Activated CD4-positive, alpha-beta memory T cell treated with anti-CD3 and anti-CD28 coated beads for 36 hours (primary cell): ENCODE measurements at regions not wholly inside any gene's neighbourhood (a gene's known extent, or its start where the extent isn't known, plus 50 kb on each side); places are given as distances from the start of the nearest gene placed in this dataset.

Experiments used
- CTCF ChIA-PET: fragments of 350-600 bp; sonication (Branson Sonifier 250); formaldehyde crosslinking; loops from one replicate; lab custom pipeline; 2021; ENCODE audit warnings: antibody characterized with exemption, inconsistent platforms; lab: Charles Lee
- POLR2A ChIA-PET: fragments of 350-600 bp; sonication (Branson Sonifier 250); formaldehyde crosslinking; loops from one replicate; lab custom pipeline; 2021; ENCODE audit warnings: antibody characterized with exemption; lab: Charles Lee
- DNase-seq: peaks from one replicate; pipeline ENCODE4 v3.0.0-alpha.2; 2020
- H3K27ac Mint-ChIP-seq: one replicate; pipeline ENCODE4 v1.8.0; 2021; ENCODE audit warnings: mixed read lengths
- H3K27me3 Mint-ChIP-seq: one replicate; pipeline ENCODE4 v1.8.0; 2021; ENCODE audit warnings: mixed read lengths
- H3K36me3 Mint-ChIP-seq: one replicate; pipeline ENCODE4 v1.8.0; 2021; ENCODE audit warnings: mixed read lengths
- H3K4me1 Mint-ChIP-seq: one replicate; pipeline ENCODE4 v1.8.0; 2021; ENCODE audit warnings: low read depth, mixed read lengths
- H3K4me3 Mint-ChIP-seq: one replicate; pipeline ENCODE4 v1.8.0; 2021; ENCODE audit warnings: mild to moderate bottlenecking, mixed read lengths
- H3K9me3 Mint-ChIP-seq: one replicate; pipeline ENCODE4 v1.8.0; 2021; ENCODE audit warnings: mixed read lengths
- intact Hi-C: fragments of 100-400 bp; cut with micrococcal nuclease; formaldehyde crosslinking; loops from one replicate; pipeline ENCODE4 v1.15.1; 2023

GRCh38 chr1:229749992-229750391 lies 123.9 kb downstream of the URB2 start:
- H3K9me3 Mint-ChIP-seq = no peaks in the 10 kb centered on the region
- H3K27me3 Mint-ChIP-seq = peaks cover 17% of the 10 kb centered on the region
- no peak for DNase-seq
- H3K4me1 Mint-ChIP-seq = peaks cover 8% of the 10 kb centered on the region
- H3K36me3 Mint-ChIP-seq = no peaks in the 10 kb centered on the region
- no peak overlapping the region for H3K27ac Mint-ChIP-seq
- POLR2A ChIA-PET = no interaction called here
- CTCF ChIA-PET = no interaction called here
- intact Hi-C loops = no loop called here
- H3K4me3 Mint-ChIP-seq = no peak overlapping the region

GRCh38 chr1:229751610-229752009 lies 125.6 kb downstream of the URB2 start:
- no peak for DNase-seq
- CTCF ChIA-PET = no interaction called here

GRCh38 chr1:229752679-229753078 lies 126.6 kb downstream of the URB2 start:
- intact Hi-C loops = no loop called here
- Mint-ChIP-seq H3K36me3 (peaks cover 2% of the 10 kb centered on the region), H3K27ac (no peak overlapping the region), H3K4me3 (no peak overlapping the region), H3K9me3 (peaks cover 10% of the 10 kb centered on the region), H3K4me1 (peaks cover 8% of the 10 kb centered on the region), H3K27me3 (peaks cover 9% of the 10 kb centered on the region)
- DNase-seq = no peak
- CTCF ChIA-PET = no interaction called here
- POLR2A ChIA-PET = no interaction called here

More at GRCh38 chr1:229751610-229752009, 125.6 kb downstream of the URB2 start:
- peaks cover 8% of the 10 kb centered on the region for H3K4me1 Mint-ChIP-seq
- peaks cover 11% of the 10 kb centered on the region for H3K27me3 Mint-ChIP-seq
- H3K9me3 Mint-ChIP-seq = peaks cover 3% of the 10 kb centered on the region
- POLR2A ChIA-PET = no interaction called here
- no peak overlapping the region for H3K4me3 Mint-ChIP-seq
- intact Hi-C loops = no loop called here
- H3K27ac Mint-ChIP-seq = no peak overlapping the region
- H3K36me3 Mint-ChIP-seq = no peaks in the 10 kb centered on the region

DNA sequence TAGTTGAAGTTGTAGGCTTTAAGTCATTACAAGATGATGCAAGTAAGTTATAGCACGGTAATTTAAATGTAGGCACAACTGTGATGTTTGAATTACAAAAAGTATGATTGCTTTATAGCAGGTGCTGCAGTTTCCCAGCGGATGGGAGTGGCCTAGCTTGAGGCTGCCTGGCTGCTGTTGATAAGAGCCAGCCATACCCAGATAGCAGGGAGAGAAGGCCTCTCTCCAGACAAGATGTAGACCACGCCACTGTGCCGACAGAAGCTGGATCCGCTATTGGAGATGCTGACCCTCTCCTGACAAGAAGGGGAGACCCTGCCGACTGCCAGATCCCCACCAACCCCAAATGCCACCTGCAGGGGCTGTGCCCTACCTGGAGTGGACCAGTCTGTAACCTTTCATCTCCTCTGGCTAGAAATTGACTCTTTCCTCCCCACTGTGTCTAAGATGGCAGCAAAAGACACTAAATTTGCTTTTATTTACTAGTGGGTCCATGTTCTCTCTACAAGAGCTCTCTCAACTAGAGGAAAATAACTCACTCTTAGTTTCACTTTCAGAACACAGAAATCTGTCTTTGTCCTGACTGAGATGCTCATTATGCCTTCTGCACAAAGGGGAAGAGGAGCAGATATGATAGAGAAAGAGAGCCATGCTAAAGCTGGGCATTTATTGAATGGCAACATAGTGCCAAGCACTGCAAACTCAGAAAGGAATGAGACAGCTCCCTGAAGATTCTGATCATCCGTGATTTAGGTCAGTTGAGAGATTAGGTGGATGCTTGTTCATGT lies 127.9 kb downstream of the URB2 start:
- ChIA-PET POLR2A (no interaction called here), CTCF (no interaction called here)
- Mint-ChIP-seq H3K36me3 (peaks cover 2% of the 10 kb centered on the region), H3K9me3 (peaks cover 11% of the 10 kb centered on the region), H3K27me3 (peaks cover 2% of the 10 kb centered on the region), H3K4me3 (no peak overlapping the region), H3K4me1 (peaks cover 8% of the 10 kb centered on the region), H3K27ac (no peak overlapping the region)
- intact Hi-C loops = no loop called here
- no peak for DNase-seq

- POLR2A ChIA-PET = no interaction called here
- Mint-ChIP-seq H3K27ac (no peak overlapping the region), H3K4me1 (peaks cover 8% of the 10 kb centered on the region), H3K9me3 (peaks cover 11% of the 10 kb centered on the region), H3K4me3 (no peak overlapping the region), H3K27me3 (peaks cover 2% of the 10 kb centered on the region), H3K36me3 (peaks cover 2% of the 10 kb centered on the region)
- intact Hi-C loops = no loop called here
- no peak for DNase-seq
- CTCF ChIA-PET = no interaction called here
Observed at GRCh38 chr1:229756666-229757065, 130.6 kb downstream of the URB2 start.

- Mint-ChIP-seq H3K36me3 (peaks cover 2% of the 10 kb centered on the region), H3K27ac (no peak overlapping the region), H3K4me3 (no peak overlapping the region), H3K4me1 (peaks cover 8% of the 10 kb centered on the region), H3K27me3 (peaks cover 2% of the 10 kb centered on the region), H3K9me3 (peaks cover 11% of the 10 kb centered on the region)
- DNase-seq = no peak
- intact Hi-C loops = no loop called here
- ChIA-PET CTCF (interaction anchor here (0.7 kb wide), 1 partner anchor 410 kb away, joined by 5 read pairs; no protein-coding TSS in a partner anchor), POLR2A (no interaction called here)
Observed at GRCh38 chr1:229757226-229757625, 131.2 kb downstream of the URB2 start.

DNA sequence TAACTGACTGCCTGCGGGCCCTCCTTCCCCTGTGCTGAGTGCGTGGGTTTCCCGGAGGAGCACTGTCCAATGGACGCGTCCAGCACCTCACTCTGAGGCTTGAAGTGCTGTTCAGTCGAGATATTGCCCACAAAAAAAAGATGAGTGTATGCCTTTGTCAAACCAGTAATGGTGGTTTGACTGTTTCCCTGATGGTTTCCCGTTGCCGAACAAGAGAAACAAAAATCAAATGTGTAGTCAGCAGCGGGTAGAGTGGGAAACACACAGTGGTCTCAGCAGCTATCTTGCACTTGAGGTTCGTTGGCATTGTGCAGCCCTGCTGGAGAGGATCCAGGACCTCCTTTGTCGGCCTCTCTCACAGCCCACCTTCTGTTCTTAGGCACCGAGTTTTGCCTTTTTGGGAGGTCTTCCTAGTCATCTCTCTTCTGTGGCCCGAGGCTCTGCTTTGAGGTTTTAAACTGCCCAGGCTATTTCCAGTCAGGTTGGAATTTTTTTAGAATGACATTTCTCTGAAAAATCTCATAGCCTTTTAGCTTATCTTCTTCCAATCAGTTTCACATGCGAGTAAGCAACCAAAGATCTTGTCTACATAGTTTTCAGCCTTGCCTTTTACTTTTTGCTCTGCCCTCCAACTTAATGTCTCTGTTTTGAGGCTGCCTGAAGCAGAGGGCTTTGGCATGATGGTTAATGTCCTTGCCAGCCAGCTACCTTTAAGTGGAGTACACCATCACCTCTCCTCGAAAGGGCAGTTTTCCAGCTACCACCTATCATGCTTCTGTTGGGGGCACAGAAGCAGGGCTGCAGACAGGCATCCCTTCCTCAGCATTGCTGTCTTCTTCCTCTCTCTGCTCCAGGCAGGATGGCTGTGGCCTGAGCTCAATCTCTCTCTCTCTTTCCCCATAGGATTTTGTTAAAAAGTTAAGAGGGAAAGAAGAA lies 132.3 kb downstream of the URB2 start:
- Mint-ChIP-seq H3K4me1 (peaks cover 8% of the 10 kb centered on the region), H3K27ac (no peak overlapping the region), H3K9me3 (peaks cover 11% of the 10 kb centered on the region), H3K36me3 (peaks cover 2% of the 10 kb centered on the region), H3K27me3 (peaks cover 3% of the 10 kb centered on the region), H3K4me3 (no peak overlapping the region)
- intact Hi-C loops = no loop called here
- DNase-seq = no peak
- ChIA-PET CTCF (interaction anchor here (0.6 kb wide), 1 partner anchor 318 kb away, joined by 3 read pairs; no protein-coding TSS in a partner anchor), POLR2A (no interaction called here)

DNA sequence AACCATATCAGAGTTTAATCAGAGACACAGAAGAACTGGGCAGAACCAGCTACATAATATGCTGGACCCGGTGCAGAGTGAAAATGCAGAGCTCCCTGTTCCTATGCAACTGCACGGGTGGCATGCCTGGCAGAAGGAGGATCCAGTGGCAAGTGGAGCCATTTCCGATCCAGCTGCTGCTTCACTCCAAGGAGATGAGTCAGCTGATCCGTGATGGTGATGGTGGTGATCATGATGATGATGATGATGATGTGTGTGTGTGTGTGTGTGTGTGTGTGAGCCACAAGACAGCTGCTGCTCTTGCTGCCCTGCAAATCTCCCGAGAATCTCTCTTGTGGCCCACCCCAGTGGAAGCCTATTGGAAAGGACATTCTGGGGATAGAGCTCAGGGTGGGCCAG lies 133.0 kb downstream of the URB2 start:
- no peak overlapping the region for H3K27ac Mint-ChIP-seq
- no peak overlapping the region for H3K4me3 Mint-ChIP-seq
- intact Hi-C loops = no loop called here
- peaks cover 4% of the 10 kb centered on the region for H3K27me3 Mint-ChIP-seq
- ChIA-PET CTCF (no interaction called here), POLR2A (no interaction called here)
- H3K36me3 Mint-ChIP-seq = peaks cover 2% of the 10 kb centered on the region
- peaks cover 5% of the 10 kb centered on the region for H3K4me1 Mint-ChIP-seq
- H3K9me3 Mint-ChIP-seq = peaks cover 11% of the 10 kb centered on the region
- no peak for DNase-seq

DNA sequence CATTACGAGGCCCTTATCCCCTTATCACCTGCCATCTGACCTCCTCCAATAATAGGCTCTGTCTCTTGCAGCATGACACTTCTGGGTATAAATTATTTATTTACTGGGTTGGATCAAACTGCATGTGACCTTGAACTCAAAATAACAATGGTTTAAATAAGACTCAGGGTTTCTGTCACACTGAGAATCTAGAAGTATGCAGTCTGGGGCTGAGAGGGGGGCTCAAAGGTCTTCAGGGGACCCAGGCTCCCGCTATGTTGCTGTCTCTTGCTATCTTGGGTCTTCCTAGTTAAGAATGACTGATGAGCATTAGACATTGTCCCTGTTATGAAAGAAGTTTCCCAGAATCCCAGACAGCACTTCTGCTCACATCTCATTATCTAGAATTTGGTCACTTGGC lies 133.5 kb downstream of the URB2 start:
- H3K4me3 Mint-ChIP-seq = no peak overlapping the region
- DNase-seq = no peak
- ChIA-PET POLR2A (no interaction called here), CTCF (no interaction called here)
- H3K36me3 Mint-ChIP-seq = peaks cover 2% of the 10 kb centered on the region
- intact Hi-C loops = no loop called here
- H3K4me1 Mint-ChIP-seq = no peaks in the 10 kb centered on the region
- peaks cover 11% of the 10 kb centered on the region for H3K9me3 Mint-ChIP-seq
- no peak overlapping the region for H3K27ac Mint-ChIP-seq
- peaks cover 4% of the 10 kb centered on the region for H3K27me3 Mint-ChIP-seq

DNA sequence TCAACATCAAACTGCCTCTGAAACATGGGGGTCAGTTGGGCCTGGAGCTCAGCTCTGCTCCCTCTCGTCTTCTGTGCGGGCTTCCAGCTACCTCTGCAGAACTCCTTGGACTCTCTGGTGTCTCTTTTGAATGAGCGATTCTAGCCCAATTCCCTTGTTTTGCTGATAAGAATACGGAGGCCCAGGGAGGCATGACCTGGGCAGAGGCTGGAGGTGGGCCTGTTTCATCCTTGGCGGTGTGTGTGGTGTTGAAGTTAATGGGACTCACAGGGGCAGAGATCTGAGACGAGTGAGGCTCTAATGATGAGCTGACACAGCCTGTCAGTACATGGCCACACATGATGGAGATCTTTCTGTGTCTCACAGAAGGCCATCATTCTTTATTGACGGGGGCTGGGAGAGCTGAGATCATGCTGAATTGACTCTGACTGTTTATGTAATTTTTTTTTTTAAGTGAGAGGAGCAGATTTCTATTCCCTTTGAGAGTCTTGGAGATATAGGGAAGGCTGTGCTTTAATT lies 134.5 kb downstream of the URB2 start:
- H3K27me3 Mint-ChIP-seq = peaks cover 4% of the 10 kb centered on the region
- H3K27ac Mint-ChIP-seq = no peak overlapping the region
- no peak overlapping the region for H3K4me3 Mint-ChIP-seq
- CTCF ChIA-PET = no interaction called here
- intact Hi-C loops = no loop called here
- peaks cover 11% of the 10 kb centered on the region for H3K9me3 Mint-ChIP-seq
- DNase-seq = no peak
- POLR2A ChIA-PET = no interaction called here
- peaks cover 2% of the 10 kb centered on the region for H3K36me3 Mint-ChIP-seq
- H3K4me1 Mint-ChIP-seq = no peaks in the 10 kb centered on the region

- no peaks in the 10 kb centered on the region for H3K36me3 Mint-ChIP-seq
- POLR2A ChIA-PET = no interaction called here
- peaks cover 1% of the 10 kb centered on the region for H3K9me3 Mint-ChIP-seq
- H3K27me3 Mint-ChIP-seq = peaks cover 10% of the 10 kb centered on the region
- intact Hi-C loops = no loop called here
- H3K4me3 Mint-ChIP-seq = no peak overlapping the region
- no peak overlapping the region for H3K27ac Mint-ChIP-seq
- H3K4me1 Mint-ChIP-seq = no peaks in the 10 kb centered on the region
- CTCF ChIA-PET = interaction anchor here (0.7 kb wide), 1 partner anchor 70 kb away, joined by 3 read pairs; no protein-coding TSS in a partner anchor
- DNase-seq = no peak
Observed at GRCh38 chr1:229762891-229763290, 136.8 kb downstream of the URB2 start.

DNA sequence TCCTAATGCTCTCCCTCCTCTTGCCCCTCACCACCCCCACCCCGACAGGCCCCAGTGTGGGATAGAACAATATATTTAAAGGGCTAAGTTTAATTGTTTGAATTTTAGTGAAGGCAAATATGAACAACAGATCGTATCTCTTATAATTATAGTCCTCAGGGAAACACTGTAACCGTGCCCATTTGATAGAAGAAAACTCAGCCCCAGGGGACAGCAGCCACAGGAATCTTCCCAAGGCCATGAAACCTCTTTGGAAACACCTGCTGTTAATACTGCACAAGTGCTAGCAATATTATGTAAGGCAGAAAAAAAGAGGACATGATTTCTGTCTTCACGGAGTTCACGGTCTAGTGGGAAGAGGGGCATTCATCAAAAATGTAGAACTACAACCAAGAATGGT lies 142.2 kb downstream of the URB2 start:
- no peaks in the 10 kb centered on the region for H3K4me1 Mint-ChIP-seq
- peaks cover 22% of the 10 kb centered on the region for H3K27me3 Mint-ChIP-seq
- no peaks in the 10 kb centered on the region for H3K36me3 Mint-ChIP-seq
- ChIA-PET CTCF (no interaction called here), POLR2A (no interaction called here)
- no peak overlapping the region for H3K4me3 Mint-ChIP-seq
- no peak overlapping the region for H3K27ac Mint-ChIP-seq
- DNase-seq = no peak
- no peaks in the 10 kb centered on the region for H3K9me3 Mint-ChIP-seq
- intact Hi-C loops = no loop called here
